Body of pancreas (tissue), 4 donors: ENCODE measurements at regions not wholly inside any gene's neighbourhood (a gene's known extent, or its start where the extent isn't known, plus 50 kb on each side); places are given as distances from the start of the nearest gene placed in this dataset.

ENCODE experiments used
- ATAC-seq: fragments of 150-250 bp; one replicate; pipeline ENCODE4 v1.9.1; 2016
- DNase-seq, 4 donors: peaks; one replicate each; pipeline ENCODE4 v3.0.0-alpha.2; 2019
- H3K27ac ChIP-seq, 4 donors: fragments of 200-600 bp; sonication (generic); 1 replicate in 3 of 4; 2 replicates in 1 of 4; pipeline versions ENCODE4 v1.5.1 to v1.6.1; 2016 to 2019; ENCODE audit warnings: mild to moderate bottlenecking in 1 of 4, mixed read lengths in 1 of 4, moderate library complexity in 1 of 4
- H3K27me3 ChIP-seq, 2 donors: fragments of 200-600 bp; sonication (generic); one replicate each; pipeline ENCODE4 v1.6.0; 2016; ENCODE audit warnings: mild to moderate bottlenecking in 1 of 2
- H3K36me3 ChIP-seq, 2 donors: fragments of 200-600 bp; sonication (generic); replicated peaks in 1 of 2; 2 replicates each; pipeline ENCODE4 v1.5.1; 2016; ENCODE audit warnings: low read depth in 2 of 2; ENCODE audit not compliant: insufficient read depth in 1 of 2
- H3K4me1 ChIP-seq: fragments of 200-600 bp; sonication (generic); one replicate; pipeline ENCODE4 v1.6.0; 2016
- H3K4me3 ChIP-seq, 2 donors: fragments of 200-600 bp; sonication (generic); 1 replicate in 1 of 2; 2 replicates in 1 of 2; pipeline ENCODE4 v1.5.1; 2016 to 2019
- H3K9me3 ChIP-seq, 3 donors: fragments of 200-600 bp; sonication (generic); 1 replicate in 2 of 3; 2 replicates in 1 of 3; pipeline ENCODE4 v1.5.1; 2016
- POLR2A ChIP-seq, 3 donors: fragments of 450-650 bp; IDR thresholded peaks; one replicate each; pipeline ENCODE4 v1.6.1; 2016; ENCODE audit warnings: antibody characterized with exemption in 3 of 3, mild to moderate bottlenecking in 2 of 3
- WGBS, 2 donors: methylation state at CpG; one replicate each; pipeline ENCODE4 v1.1.5; 2017; 5-methylcytosine and 5-hydroxymethylcytosine counted together
- intact Hi-C: fragments of 100-400 bp; cut with DNase I; formaldehyde crosslinking; loops from one replicate; pipeline ENCODE4 v1.15.1; 2023
- TF ChIP-seq, protein P1 (sequence below), 7 experiments: fragments of 450-650 bp in 4 of 7; fragments of 200-600 bp in 3 of 7; sonication (generic) in 3 of 7; IDR thresholded peaks; one replicate each; pipeline ENCODE4 v1.5.1; 2016 to 2019; ENCODE audit warnings: antibody characterized with exemption in 7 of 7

DNA sequence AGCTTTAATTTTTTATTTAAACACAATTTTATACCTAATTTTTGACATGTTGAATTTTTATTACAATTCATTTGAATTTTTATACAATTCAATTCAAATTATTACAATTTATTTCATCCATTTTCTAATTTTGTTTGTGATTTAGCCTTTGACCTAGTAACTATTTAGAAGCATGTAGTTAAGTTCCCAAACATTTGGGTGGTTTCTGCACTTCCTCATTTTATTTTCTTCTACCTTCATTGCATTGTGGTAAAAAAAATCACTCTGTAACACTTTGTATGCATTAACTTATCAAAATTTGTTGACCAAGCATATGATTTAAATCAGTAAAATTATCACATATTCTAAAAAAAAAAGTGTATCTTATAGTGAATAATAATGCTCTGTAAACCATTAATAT is 928.9 kb downstream of the ARAP2 start:
- Histone ChIP-seq H3K4me3 (no peak overlapping the region), H3K4me1 (no peaks in the 10 kb centered on the region), H3K27me3 (no peaks in the 10 kb centered on the region), H3K27ac (no peak overlapping the region), H3K36me3 (no peaks in the 10 kb centered on the region), H3K9me3 (no peaks in the 10 kb centered on the region)
- no peak for DNase-seq
- no peak for ATAC-seq
- no peak for TF ChIP-seq POLR2A (IDR thresholded peaks at IDR 0.05)
- TF ChIP-seq, protein P1, sequence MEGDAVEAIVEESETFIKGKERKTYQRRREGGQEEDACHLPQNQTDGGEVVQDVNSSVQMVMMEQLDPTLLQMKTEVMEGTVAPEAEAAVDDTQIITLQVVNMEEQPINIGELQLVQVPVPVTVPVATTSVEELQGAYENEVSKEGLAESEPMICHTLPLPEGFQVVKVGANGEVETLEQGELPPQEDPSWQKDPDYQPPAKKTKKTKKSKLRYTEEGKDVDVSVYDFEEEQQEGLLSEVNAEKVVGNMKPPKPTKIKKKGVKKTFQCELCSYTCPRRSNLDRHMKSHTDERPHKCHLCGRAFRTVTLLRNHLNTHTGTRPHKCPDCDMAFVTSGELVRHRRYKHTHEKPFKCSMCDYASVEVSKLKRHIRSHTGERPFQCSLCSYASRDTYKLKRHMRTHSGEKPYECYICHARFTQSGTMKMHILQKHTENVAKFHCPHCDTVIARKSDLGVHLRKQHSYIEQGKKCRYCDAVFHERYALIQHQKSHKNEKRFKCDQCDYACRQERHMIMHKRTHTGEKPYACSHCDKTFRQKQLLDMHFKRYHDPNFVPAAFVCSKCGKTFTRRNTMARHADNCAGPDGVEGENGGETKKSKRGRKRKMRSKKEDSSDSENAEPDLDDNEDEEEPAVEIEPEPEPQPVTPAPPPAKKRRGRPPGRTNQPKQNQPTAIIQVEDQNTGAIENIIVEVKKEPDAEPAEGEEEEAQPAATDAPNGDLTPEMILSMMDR (IDR thresholded peaks at IDR 0.05) = no peak
- intact Hi-C loops = no loop called here

DNA sequence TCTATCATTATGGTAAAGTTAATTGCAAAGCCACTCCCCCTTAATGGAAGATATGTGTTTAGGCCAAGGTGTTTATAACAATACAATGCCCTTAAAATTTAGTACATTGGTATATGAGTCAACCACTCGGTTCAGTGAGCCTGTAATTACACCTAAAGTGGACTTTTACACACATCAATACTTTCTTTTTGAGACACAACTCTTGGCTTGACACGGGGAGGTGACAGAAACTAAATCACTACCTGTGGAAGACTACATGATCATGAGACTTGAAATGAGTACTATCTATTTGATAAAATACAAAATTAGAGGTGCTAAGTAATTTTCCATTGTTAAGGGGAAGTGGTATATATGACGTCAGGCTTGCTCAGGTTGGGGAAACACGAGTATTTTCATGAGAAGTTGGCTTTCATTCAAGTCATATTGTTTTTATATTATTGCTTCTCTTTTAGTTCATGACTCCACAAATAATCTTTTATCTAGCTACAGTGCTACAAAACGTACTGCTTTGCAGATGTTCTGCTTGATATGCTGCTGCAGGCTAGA is 918.3 kb downstream of the ARAP2 start:
- no peaks in the 10 kb centered on the region for H3K36me3 ChIP-seq
- no peak for TF ChIP-seq POLR2A (IDR thresholded peaks at IDR 0.05)
- TF ChIP-seq, protein P1 (IDR thresholded peaks at IDR 0.05) = no peak
- no peaks in the 10 kb centered on the region for H3K27me3 ChIP-seq
- no peak overlapping the region for H3K4me3 ChIP-seq
- no peaks in the 10 kb centered on the region for H3K4me1 ChIP-seq
- 40% methylated on average over 5 of the region's 5 CpGs for WGBS, 2 donors
- no peak overlapping the region for H3K27ac ChIP-seq
- no peaks in the 10 kb centered on the region for H3K9me3 ChIP-seq
- DNase-seq (no peak), ATAC-seq (no peak)
- intact Hi-C loops = no loop called here

GRCh38 chr4:35342833-35343232 is 901.5 kb downstream of the ARAP2 start:
- DNase-seq = no peak
- H3K4me1 ChIP-seq = no peaks in the 10 kb centered on the region
- H3K27me3 ChIP-seq = no peaks in the 10 kb centered on the region
- ATAC-seq = no peak
- no peak overlapping the region for H3K4me3 ChIP-seq
- no peaks in the 10 kb centered on the region for H3K9me3 ChIP-seq
- no peaks in the 10 kb centered on the region for H3K36me3 ChIP-seq
- no peak overlapping the region for H3K27ac ChIP-seq
- intact Hi-C loops = no loop called here
- WGBS, 2 donors = 21 to 23% methylated on average over 2 of the region's 2 CpGs
- TF ChIP-seq, protein P1 (IDR thresholded peaks at IDR 0.05) = no peak
- no peak for TF ChIP-seq POLR2A (IDR thresholded peaks at IDR 0.05)

GRCh38 chr4:35347276-35347675 is 897.0 kb downstream of the ARAP2 start:
- ATAC-seq (no peak), DNase-seq (no peak)
- 52 to 56% methylated on average over 2 of the region's 2 CpGs for WGBS, 2 donors

More at GRCh38 chr4:35347276-35347675, 897.0 kb downstream of the ARAP2 start:
- no peak overlapping the region for H3K27ac ChIP-seq
- no peaks in the 10 kb centered on the region for H3K27me3 ChIP-seq
- H3K4me3 ChIP-seq = no peak overlapping the region
- H3K4me1 ChIP-seq = no peaks in the 10 kb centered on the region
- no peaks in the 10 kb centered on the region for H3K36me3 ChIP-seq
- no peaks in the 10 kb centered on the region for H3K9me3 ChIP-seq
- intact Hi-C loops = no loop called here
- TF ChIP-seq POLR2A (IDR thresholded peaks at IDR 0.05) = no peak
- TF ChIP-seq, protein P1 (IDR thresholded peaks at IDR 0.05) = no peak
